Adrenal gland (tissue), 9 donors: ENCODE measurements at regions not wholly inside any gene's neighbourhood (a gene's known extent, or its start where the extent isn't known, plus 50 kb on each side); places are given as distances from the start of the nearest gene placed in this dataset.
A peak's percentile ranks its signal among the peaks of the same experiment; 100 is the strongest.

Source experiments
- DNase-seq, 7 donors: peaks; one replicate each; pipeline ENCODE4 v3.0.0-alpha.2; 2019 to 2020
- H3K27ac ChIP-seq, 5 donors: fragments of 200-600 bp; sonication (generic) in 4 of 5; 1 replicate in 3 of 5; 2 replicates in 2 of 5; pipeline versions ENCODE4 v1.5.1 to v1.8.0; 2016 to 2020; ENCODE audit warnings: mild to moderate bottlenecking in 1 of 5
- H3K27me3 ChIP-seq: fragments of 200-600 bp; 2 replicates; pipeline ENCODE4 v1.8.0; 2021
- H3K36me3 ChIP-seq, 2 donors: fragments of 200-600 bp; replicated peaks in 1 of 2; 1 replicate in 1 of 2; 2 replicates in 1 of 2; pipeline versions ENCODE4 v1.5.1 to v1.8.0; 2018 to 2022
- H3K4me1 ChIP-seq, 2 donors: fragments of 200-600 bp; replicated peaks in 1 of 2; 1 replicate in 1 of 2; 2 replicates in 1 of 2; pipeline versions ENCODE4 v1.5.1 to v1.8.0; 2018 to 2021
- H3K4me3 ChIP-seq, 4 donors: fragments of 200-600 bp; sonication (generic) in 3 of 4; one replicate each; pipeline ENCODE4 v1.5.1; 2016 to 2018
- H3K9me3 ChIP-seq, 3 donors: fragments of 200-600 bp; sonication (generic) in 1 of 3; replicated peaks in 1 of 3; 1 replicate in 2 of 3; 2 replicates in 1 of 3; pipeline versions ENCODE4 v1.5.1 to v1.8.0; 2016 to 2021
- CTCF ChIP-seq, 6 experiments: fragments of 450-650 bp in 4 of 6; fragments of 200-600 bp in 2 of 6; sonication (generic) in 1 of 6; IDR thresholded peaks; 1 replicate in 5 of 6; 2 replicates in 1 of 6; pipeline versions ENCODE4 v1.5.1 to v1.8.0; 2016 to 2021; ENCODE audit warnings: antibody characterized with exemption in 6 of 6, mild to moderate bottlenecking in 2 of 6, moderate library complexity in 1 of 6
- POLR2A ChIP-seq, 2 donors: fragments of 450-650 bp; IDR thresholded peaks; one replicate each; pipeline ENCODE4 v1.6.1; 2017; ENCODE audit warnings: antibody characterized with exemption in 2 of 2, mild to moderate bottlenecking in 2 of 2, moderate library complexity in 1 of 2
- WGBS, 4 donors: extraction: QIAGEN DNeasy Blood & Tissue Kit in 2 of 4; methylation state at CpG; one replicate each; pipeline versions ENCODE4 v1.1.5 to v1.1.7; 2013 to 2017; 5-methylcytosine and 5-hydroxymethylcytosine counted together
- intact Hi-C, 2 donors: fragments of 100-400 bp; cut with DNase I; formaldehyde crosslinking; loops; one replicate each; pipeline versions ENCODE4 v1.14.1 to v1.15.0; 2022 to 2023
- donor health status: healthy with polysubstance abuse.
- donor health status: Bipolar disorder and iron deficiency.
- donor health status: DM: yes; HTN: yes; CAD: no.
- donor health status: DM: no; HTN: no; CAD: no.
- donor health status: DM: no; HTN: no; CAD: no.

GRCh38 chr1:30613188-30613587 is 110.2 kb downstream of the MATN1 start:
- TF ChIP-seq CTCF (IDR thresholded peaks at IDR 0.05) (no peak), POLR2A (IDR thresholded peaks at IDR 0.05) (no peak)
- intact Hi-C loops: no loop called here
- Histone ChIP-seq H3K27ac (no peak overlapping the region), H3K27me3 (no peaks in the 10 kb centered on the region), H3K4me1 (no peaks in the 10 kb centered on the region), H3K36me3 (no peaks in the 10 kb centered on the region), H3K4me3 (no peak overlapping the region), H3K9me3 (no peaks in the 10 kb centered on the region)
- WGBS, 4 donors: 70 to 85% (median 82%) methylated on average over 1 of the region's 1 CpG
- peak in 1 of 7 donors; percentile 14 for DNase-seq

- intact Hi-C loops: no loop called here
- Histone ChIP-seq H3K9me3 (no peaks in the 10 kb centered on the region), H3K36me3 (no peaks in the 10 kb centered on the region), H3K4me3 (no peak overlapping the region), H3K27ac (no peak overlapping the region), H3K27me3 (no peaks in the 10 kb centered on the region), H3K4me1 (no peaks in the 10 kb centered on the region)
- no peak for TF ChIP-seq POLR2A (IDR thresholded peaks at IDR 0.05)
- TF ChIP-seq CTCF (IDR thresholded peaks at IDR 0.05): no peak
- DNase-seq: peak in 1 of 7 donors; percentile 6
- 67 to 84% (median 71%) methylated on average over 1 of the region's 1 CpG for WGBS, 4 donors
These were observed 110.8 kb downstream of the MATN1 start for GRCh38 chr1:30612536-30613065.

- Histone ChIP-seq H3K27me3 (no peaks in the 10 kb centered on the region), H3K9me3 (no peaks in the 10 kb centered on the region), H3K4me1 (no peaks in the 10 kb centered on the region), H3K4me3 (no peak overlapping the region), H3K27ac (no peak overlapping the region), H3K36me3 (no peaks in the 10 kb centered on the region)
- TF ChIP-seq POLR2A (IDR thresholded peaks at IDR 0.05) (no peak), CTCF (IDR thresholded peaks at IDR 0.05) (no peak)
- WGBS, 4 donors: 40 to 64% (median 60%) methylated on average over 3 to 5 of the region's 5 CpGs
- intact Hi-C loops: no loop called here
- peak in 1 of 7 donors; percentile 24 for DNase-seq
These were observed 111.6 kb downstream of the MATN1 start for GRCh38 chr1:30611741-30612309.

- H3K9me3 ChIP-seq: no peaks in the 10 kb centered on the region
- H3K4me1 ChIP-seq: no peaks in the 10 kb centered on the region
- TF ChIP-seq POLR2A (IDR thresholded peaks at IDR 0.05) (no peak), CTCF (IDR thresholded peaks at IDR 0.05) (no peak)
- DNase-seq: peak in 1 of 7 donors; percentile 29
- no peak overlapping the region for H3K27ac ChIP-seq
- intact Hi-C loops: no loop called here
- no peaks in the 10 kb centered on the region for H3K36me3 ChIP-seq
- H3K27me3 ChIP-seq: no peaks in the 10 kb centered on the region
- H3K4me3 ChIP-seq: no peak overlapping the region
These were observed 112.5 kb downstream of the MATN1 start for GRCh38 chr1:30610917-30611316.
